Panc1 (cell line): ENCODE measurements at regions not wholly inside any gene's neighbourhood (a gene's known extent, or its start where the extent isn't known, plus 50 kb on each side); places are given as distances from the start of the nearest gene placed in this dataset.

ENCODE experiments used
- ATAC-seq: fragments of 200-7000 bp; cut with Tn5 transposase; 2 replicates; pipeline ENCODE4 v1.9.1; 2020; ENCODE audit warnings: mild to moderate bottlenecking, moderate library complexity
- BruUV-seq: library from RNA; stranded (reverse); fragments of 400-500 nt; replicated peaks from 2 replicates; lab custom pipeline; 2021; lab: Mats Ljungman, UMichigan
- CTCF ChIA-PET: fragments of 300-600 bp; sonication (Branson Sonifier 250); formaldehyde crosslinking; loops from one replicate; lab custom pipeline; 2022; ENCODE audit warnings: antibody characterized with exemption; lab: Charles Lee
- POLR2A ChIA-PET: fragments of 300-600 bp; sonication (Branson Sonifier 250); formaldehyde crosslinking; loops from one replicate; lab custom pipeline; 2022; ENCODE audit warnings: antibody characterized with exemption; lab: Charles Lee
- DNase-seq: peaks from one replicate; pipeline ENCODE4 v3.0.0-alpha.2; 2010; ENCODE audit warnings: low read depth, low spot score
- H3K27ac ChIP-seq: 2 replicates; pipeline ENCODE4 v1.5.1; 2011; ENCODE audit warnings: mild to moderate bottlenecking, low read length, inconsistent platforms
- H3K27me3 ChIP-seq: fragments of 200-500 bp; sonication (Bioruptor generic); 2 replicates; pipeline ENCODE4 v1.6.0; 2014; ENCODE audit warnings: low read length, inconsistent platforms; ENCODE audit not compliant: control insufficient read depth, insufficient read depth
- H3K36me3 ChIP-seq: fragments of 200-500 bp; sonication (Bioruptor generic); 2 replicates; pipeline ENCODE4 v1.5.1; 2014; ENCODE audit warnings: inconsistent platforms, mild to moderate bottlenecking, low read length, moderate library complexity; ENCODE audit not compliant: control insufficient read depth, insufficient read depth
- H3K4me1 ChIP-seq: 2 replicates; pipeline ENCODE4 v1.5.1; 2011; ENCODE audit warnings: inconsistent platforms, mild to moderate bottlenecking, low read length, moderate library complexity; ENCODE audit not compliant: control insufficient read depth, insufficient read depth
- H3K4me3 ChIP-seq, 2 experiments: 2 replicates each; pipeline ENCODE4 v1.5.1; 2011 to 2012; ENCODE audit warnings: low read depth in 2 of 2, low read length in 2 of 2, mild to moderate bottlenecking in 2 of 2, inconsistent platforms in 1 of 2, moderate library complexity in 1 of 2
- H3K9me3 ChIP-seq: fragments of 200-500 bp; sonication (Bioruptor generic); 2 replicates; pipeline ENCODE4 v1.5.1; 2014; ENCODE audit warnings: low read depth, mild to moderate bottlenecking, inconsistent platforms, low read length, moderate library complexity; ENCODE audit not compliant: control insufficient read depth, insufficient read depth
- POLR2AphosphoS5 ChIP-seq: IDR thresholded peaks from 2 replicates; pipeline ENCODE4 v1.6.1; 2012; ENCODE audit warnings: mild to moderate bottlenecking, low read depth, low read length, moderate library complexity
- SIN3A ChIP-seq: IDR thresholded peaks from 2 replicates; pipeline ENCODE4 v1.6.1; 2012; ENCODE audit warnings: low read depth, mild to moderate bottlenecking, low read length, moderate library complexity, borderline replicate concordance; ENCODE audit not compliant: insufficient read depth
- TCF7L2 ChIP-seq: IDR thresholded peaks from 2 replicates; pipeline ENCODE4 v1.6.1; 2011; ENCODE audit warnings: mild to moderate bottlenecking, low read depth, low read length, inconsistent platforms
- in situ Hi-C: cut with HindIII; loops from 2 replicates; pipeline ENCODE4 v1.10.0; 2016; ENCODE audit warnings: low sequenced_read_pairs, low pct_unique_long_range_greater_than_20kb
- intact Hi-C: fragments of 100-400 bp; cut with micrococcal nuclease; formaldehyde crosslinking; loops from one replicate; pipeline ENCODE4 v1.10.0; 2022; ENCODE audit not compliant: unreplicated experiment
- TF ChIP-seq, protein P1 (sequence below): fragments of 450-650 bp; IDR thresholded peaks from 2 replicates; pipeline ENCODE4 v1.5.1; 2017; ENCODE audit warnings: mild to moderate bottlenecking
- TF ChIP-seq, protein P2 (sequence below), 2 experiments: IDR thresholded peaks; 2 replicates each; pipeline ENCODE4 v1.6.1; 2011 to 2012; ENCODE audit warnings: low read depth in 2 of 2, control low read depth in 1 of 2, low read length in 1 of 2, mild to moderate bottlenecking in 1 of 2, moderate library complexity in 1 of 2; ENCODE audit not compliant: insufficient read depth in 1 of 2

DNA sequence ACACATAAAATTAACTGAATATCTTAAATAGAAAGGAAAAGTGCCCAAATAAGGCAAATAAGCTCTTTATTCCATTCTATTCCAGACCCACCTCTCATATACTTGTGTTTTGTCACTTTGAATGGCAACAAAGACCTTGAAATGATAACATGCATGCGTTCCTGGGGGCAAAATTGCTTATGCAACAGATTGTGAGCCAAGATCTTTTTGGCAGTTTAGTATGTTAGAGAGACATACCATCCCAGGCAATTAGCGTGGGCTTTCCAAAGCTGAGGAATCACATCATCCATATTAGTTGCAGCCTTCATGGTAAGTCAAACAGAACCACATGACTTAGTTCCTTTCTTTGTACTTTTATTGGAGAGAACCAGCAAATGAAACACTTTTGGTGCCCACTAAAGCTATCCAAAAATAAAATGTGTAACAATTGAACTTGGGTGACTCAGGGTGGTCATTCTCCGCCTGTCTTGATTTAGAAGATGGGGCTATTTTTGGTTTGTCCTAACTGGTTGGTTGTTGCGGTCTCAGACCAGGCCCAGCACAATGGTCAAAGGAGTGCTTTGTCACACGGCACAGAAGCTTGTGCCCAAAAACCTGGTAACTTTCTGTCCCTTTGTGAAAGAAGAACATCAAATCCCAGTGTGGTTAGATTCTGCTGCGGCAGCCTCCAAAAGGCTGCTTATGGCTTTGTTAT, 68.7 kb upstream of the ATF3 start:
- BruUV-seq = no TSS peak
- POLR2A ChIA-PET = interaction anchor here (0.5 kb wide), 1 partner anchor 68 kb away, joined by 8 read pairs; the partner anchor contains the start of gene ATF3
- no peaks in the 10 kb centered on the region for H3K4me1 ChIP-seq
- H3K36me3 ChIP-seq = no peaks in the 10 kb centered on the region
- in situ Hi-C loops = no loop called here
- H3K4me3 ChIP-seq = no peak overlapping the region
- DNase-seq (no peak), ATAC-seq (no peak)
- intact Hi-C loops = no loop called here
- peaks cover 4% of the 10 kb centered on the region; the same call in 1 of the 2 replicates for H3K27me3 ChIP-seq
- TF ChIP-seq TCF7L2 (no peak), POLR2AphosphoS5 (no peak), SIN3A (no peak)
- TF ChIP-seq, protein P1, sequence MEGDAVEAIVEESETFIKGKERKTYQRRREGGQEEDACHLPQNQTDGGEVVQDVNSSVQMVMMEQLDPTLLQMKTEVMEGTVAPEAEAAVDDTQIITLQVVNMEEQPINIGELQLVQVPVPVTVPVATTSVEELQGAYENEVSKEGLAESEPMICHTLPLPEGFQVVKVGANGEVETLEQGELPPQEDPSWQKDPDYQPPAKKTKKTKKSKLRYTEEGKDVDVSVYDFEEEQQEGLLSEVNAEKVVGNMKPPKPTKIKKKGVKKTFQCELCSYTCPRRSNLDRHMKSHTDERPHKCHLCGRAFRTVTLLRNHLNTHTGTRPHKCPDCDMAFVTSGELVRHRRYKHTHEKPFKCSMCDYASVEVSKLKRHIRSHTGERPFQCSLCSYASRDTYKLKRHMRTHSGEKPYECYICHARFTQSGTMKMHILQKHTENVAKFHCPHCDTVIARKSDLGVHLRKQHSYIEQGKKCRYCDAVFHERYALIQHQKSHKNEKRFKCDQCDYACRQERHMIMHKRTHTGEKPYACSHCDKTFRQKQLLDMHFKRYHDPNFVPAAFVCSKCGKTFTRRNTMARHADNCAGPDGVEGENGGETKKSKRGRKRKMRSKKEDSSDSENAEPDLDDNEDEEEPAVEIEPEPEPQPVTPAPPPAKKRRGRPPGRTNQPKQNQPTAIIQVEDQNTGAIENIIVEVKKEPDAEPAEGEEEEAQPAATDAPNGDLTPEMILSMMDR = no peak
- TF ChIP-seq, protein P2, sequence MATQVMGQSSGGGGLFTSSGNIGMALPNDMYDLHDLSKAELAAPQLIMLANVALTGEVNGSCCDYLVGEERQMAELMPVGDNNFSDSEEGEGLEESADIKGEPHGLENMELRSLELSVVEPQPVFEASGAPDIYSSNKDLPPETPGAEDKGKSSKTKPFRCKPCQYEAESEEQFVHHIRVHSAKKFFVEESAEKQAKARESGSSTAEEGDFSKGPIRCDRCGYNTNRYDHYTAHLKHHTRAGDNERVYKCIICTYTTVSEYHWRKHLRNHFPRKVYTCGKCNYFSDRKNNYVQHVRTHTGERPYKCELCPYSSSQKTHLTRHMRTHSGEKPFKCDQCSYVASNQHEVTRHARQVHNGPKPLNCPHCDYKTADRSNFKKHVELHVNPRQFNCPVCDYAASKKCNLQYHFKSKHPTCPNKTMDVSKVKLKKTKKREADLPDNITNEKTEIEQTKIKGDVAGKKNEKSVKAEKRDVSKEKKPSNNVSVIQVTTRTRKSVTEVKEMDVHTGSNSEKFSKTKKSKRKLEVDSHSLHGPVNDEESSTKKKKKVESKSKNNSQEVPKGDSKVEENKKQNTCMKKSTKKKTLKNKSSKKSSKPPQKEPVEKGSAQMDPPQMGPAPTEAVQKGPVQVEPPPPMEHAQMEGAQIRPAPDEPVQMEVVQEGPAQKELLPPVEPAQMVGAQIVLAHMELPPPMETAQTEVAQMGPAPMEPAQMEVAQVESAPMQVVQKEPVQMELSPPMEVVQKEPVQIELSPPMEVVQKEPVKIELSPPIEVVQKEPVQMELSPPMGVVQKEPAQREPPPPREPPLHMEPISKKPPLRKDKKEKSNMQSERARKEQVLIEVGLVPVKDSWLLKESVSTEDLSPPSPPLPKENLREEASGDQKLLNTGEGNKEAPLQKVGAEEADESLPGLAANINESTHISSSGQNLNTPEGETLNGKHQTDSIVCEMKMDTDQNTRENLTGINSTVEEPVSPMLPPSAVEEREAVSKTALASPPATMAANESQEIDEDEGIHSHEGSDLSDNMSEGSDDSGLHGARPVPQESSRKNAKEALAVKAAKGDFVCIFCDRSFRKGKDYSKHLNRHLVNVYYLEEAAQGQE (IDR thresholded peaks at IDR 0.05; ENCODE audit: insufficient read depth in 1 of 2, low read depth in 2 of 2, low read length in 1 of 2) = no peak
- CTCF ChIA-PET = no interaction called here
- H3K27ac ChIP-seq = no peak overlapping the region
- H3K9me3 ChIP-seq = peaks cover 12% of the 10 kb centered on the region; the same call in 1 of the 2 replicates

DNA sequence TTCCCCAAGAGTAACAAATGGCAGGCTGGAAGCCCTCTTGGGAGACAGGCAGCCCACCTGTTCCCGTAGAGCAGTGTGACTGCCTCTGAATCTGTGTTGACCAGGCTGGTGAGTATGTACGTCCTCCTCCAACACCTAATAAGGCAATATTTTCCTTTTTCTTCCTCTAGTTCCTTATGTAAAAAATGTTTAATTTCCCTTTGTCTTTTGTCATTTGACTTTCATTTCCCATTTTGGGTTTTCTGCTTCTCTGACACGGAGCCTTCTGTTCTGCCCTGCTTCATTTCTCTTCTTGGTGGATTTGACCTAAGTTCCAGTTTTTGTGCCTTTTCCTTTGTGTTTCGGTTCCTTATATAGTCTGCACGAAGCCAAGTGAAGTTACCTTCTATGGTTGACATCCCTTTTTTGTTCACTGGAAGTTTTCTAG, 65.8 kb upstream of the ATF3 start:
- no peak for DNase-seq
- Histone ChIP-seq H3K9me3 (peaks cover 4% of the 10 kb centered on the region; the same call in 1 of the 2 replicates), H3K4me3 (no peak overlapping the region), H3K36me3 (no peaks in the 10 kb centered on the region), H3K27me3 (peaks cover 6% of the 10 kb centered on the region; the same call in 1 of the 2 replicates), H3K27ac (no peak overlapping the region), H3K4me1 (no peaks in the 10 kb centered on the region)
- intact Hi-C loops (no loop called here), in situ Hi-C loops (no loop called here)
- ChIA-PET CTCF (no interaction called here), POLR2A (no interaction called here)
- no peak for ATAC-seq
- BruUV-seq = no TSS peak
- TF ChIP-seq, protein P2 (IDR thresholded peaks at IDR 0.05; ENCODE audit: insufficient read depth in 1 of 2, low read depth in 2 of 2, low read length in 1 of 2) = no peak
- TF ChIP-seq TCF7L2 (no peak), POLR2AphosphoS5 (no peak), SIN3A (no peak)
- TF ChIP-seq, protein P1 = no peak
